ENCODE measurements at regions not wholly inside any gene's neighbourhood (a gene's known extent, or its start where the extent isn't known, plus 50 kb on each side); places are given as distances from the start of the nearest gene placed in this dataset.

DNA sequence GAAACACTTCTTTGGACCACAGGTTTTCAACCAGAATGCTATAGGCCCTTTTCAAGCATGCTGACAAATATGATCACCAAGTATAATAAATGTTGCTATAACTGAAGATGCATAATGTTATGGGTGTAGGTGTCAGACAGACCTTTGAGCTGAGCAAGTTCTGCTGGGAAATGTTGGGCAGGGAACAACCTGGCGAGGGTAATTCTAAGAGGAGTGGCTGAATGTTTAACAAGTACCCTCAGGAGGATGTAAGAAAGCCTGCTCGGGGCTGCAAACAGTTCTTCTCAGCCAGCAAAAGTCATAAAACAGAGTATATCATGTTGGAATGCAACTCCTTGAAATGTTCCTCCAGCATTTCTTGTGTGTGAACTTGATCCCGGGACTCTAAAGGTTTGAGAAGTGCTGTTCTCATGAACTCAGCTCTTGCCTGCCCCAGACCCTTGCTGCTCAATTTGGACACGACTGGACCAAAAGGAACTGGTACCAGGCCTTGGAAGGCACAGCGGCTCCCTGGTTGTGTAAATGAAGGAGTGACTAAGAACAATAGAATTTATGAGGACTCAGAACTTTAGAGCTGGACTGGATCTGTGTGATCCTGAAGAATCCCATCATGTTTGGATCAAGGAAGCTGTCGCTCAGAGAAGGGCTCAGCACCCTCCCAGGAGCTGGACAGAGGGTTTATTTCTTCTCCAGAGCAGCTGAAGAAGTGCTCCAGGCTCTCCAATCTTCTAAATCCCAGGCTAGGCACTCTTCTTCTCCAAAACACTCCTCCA is 143.2 kb upstream of the ANK3 start (continued):
- TF ChIP-seq, protein P1, sequence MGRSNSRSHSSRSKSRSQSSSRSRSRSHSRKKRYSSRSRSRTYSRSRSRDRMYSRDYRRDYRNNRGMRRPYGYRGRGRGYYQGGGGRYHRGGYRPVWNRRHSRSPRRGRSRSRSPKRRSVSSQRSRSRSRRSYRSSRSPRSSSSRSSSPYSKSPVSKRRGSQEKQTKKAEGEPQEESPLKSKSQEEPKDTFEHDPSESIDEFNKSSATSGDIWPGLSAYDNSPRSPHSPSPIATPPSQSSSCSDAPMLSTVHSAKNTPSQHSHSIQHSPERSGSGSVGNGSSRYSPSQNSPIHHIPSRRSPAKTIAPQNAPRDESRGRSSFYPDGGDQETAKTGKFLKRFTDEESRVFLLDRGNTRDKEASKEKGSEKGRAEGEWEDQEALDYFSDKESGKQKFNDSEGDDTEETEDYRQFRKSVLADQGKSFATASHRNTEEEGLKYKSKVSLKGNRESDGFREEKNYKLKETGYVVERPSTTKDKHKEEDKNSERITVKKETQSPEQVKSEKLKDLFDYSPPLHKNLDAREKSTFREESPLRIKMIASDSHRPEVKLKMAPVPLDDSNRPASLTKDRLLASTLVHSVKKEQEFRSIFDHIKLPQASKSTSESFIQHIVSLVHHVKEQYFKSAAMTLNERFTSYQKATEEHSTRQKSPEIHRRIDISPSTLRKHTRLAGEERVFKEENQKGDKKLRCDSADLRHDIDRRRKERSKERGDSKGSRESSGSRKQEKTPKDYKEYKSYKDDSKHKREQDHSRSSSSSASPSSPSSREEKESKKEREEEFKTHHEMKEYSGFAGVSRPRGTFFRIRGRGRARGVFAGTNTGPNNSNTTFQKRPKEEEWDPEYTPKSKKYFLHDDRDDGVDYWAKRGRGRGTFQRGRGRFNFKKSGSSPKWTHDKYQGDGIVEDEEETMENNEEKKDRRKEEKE (IDR thresholded peaks at IDR 0.05; ENCODE audit: borderline replicate concordance in 1 of 2, control insufficient read depth in 1 of 2, low read depth in 2 of 2, low read length in 1 of 2): no peak
- TF ChIP-seq, protein P2, sequence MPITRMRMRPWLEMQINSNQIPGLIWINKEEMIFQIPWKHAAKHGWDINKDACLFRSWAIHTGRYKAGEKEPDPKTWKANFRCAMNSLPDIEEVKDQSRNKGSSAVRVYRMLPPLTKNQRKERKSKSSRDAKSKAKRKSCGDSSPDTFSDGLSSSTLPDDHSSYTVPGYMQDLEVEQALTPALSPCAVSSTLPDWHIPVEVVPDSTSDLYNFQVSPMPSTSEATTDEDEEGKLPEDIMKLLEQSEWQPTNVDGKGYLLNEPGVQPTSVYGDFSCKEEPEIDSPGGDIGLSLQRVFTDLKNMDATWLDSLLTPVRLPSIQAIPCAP (CRISPR knock-in tag; IDR thresholded peaks at IDR 0.05; ENCODE audit: borderline replicate concordance): no peak

DNA sequence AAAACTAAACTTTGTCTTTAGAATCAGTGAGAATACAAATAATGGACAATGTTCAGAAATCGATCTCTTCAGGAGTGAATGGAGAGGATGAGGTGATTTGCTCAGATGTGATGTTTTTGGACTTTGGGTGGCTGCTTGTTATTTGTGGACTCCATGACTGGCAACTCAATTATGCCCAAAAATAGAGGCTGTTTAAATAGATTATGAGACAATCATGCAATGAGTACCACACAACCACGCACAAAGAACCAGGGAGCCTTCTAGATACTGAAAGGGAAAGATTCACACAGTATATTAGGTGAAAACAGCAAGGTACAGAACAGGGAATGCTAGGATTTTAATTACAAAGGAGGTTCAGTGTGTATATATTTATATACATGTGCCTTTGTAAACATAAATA is 141.3 kb upstream of the ANK3 start:
- ChIA-PET CTCF (ENCODE audit: low intra/inter-chr PET ratio) (no interaction called here), POLR2A (interaction anchor here (0.7 to 1.2 kb wide), 2 partner anchors 9 to 194 kb away, joined by 3 to 4 read pairs; no protein-coding TSS in a partner anchor)
- H3K27ac ChIP-seq (ENCODE audit: extremely low read depth, low read depth, low read length): no peak overlapping the region
- no peaks in the 10 kb centered on the region for H4K20me1 ChIP-seq (replicated peaks; ENCODE audit: control insufficient read depth, insufficient read depth, low read length)
- H3K9me3 ChIP-seq (replicated peaks; ENCODE audit: control insufficient read depth, insufficient read depth, low read depth, low read length): no peaks in the 10 kb centered on the region
- H3K4me1 ChIP-seq (replicated peaks in 1 of 2; ENCODE audit: control insufficient read depth in 2 of 2, insufficient read depth in 2 of 2, low read length in 2 of 2): no peaks in the 10 kb centered on the region
- no peak for FAIRE-seq
- no peak overlapping the region for H2AFZ ChIP-seq (ENCODE audit: low read depth, low read length)
- intact Hi-C loops (cut with micrococcal nuclease) (no loop called here), in situ Hi-C loops (cut with MboI) (no loop called here)
- no peaks in the 10 kb centered on the region for H3K79me2 ChIP-seq (ENCODE audit: control insufficient read depth, insufficient read depth, low read length)
- BruUV-seq (replicated peaks): no TSS peak
- H3K4me3 ChIP-seq: no peak overlapping the region
- no peak overlapping the region for H3K4me2 ChIP-seq (ENCODE audit: insufficient read depth, low read length)
- no peaks in the 10 kb centered on the region for H3K27me3 ChIP-seq (ENCODE audit: control insufficient read depth in 2 of 2, insufficient read depth in 2 of 2, low read length in 2 of 2)
- ATAC-seq: no peak
- DNase-seq (ENCODE audit: extremely low read depth in 1 of 4, low spot score in 3 of 4): no peak
- no peak overlapping the region for H3K9ac ChIP-seq (ENCODE audit: insufficient read depth in 1 of 2, low read depth in 2 of 2, low read length in 2 of 2)
- WGBS (ENCODE audit: insufficient coverage, low coverage, missing lambda C conversion rate): 2% methylated on average over 2 of the region's 2 CpGs
- no peaks in the 10 kb centered on the region for H3K9me1 ChIP-seq (ENCODE audit: control insufficient read depth, insufficient read depth, low read length)
- H3K36me3 ChIP-seq (ENCODE audit: control insufficient read depth, insufficient read depth, low read length): no peaks in the 10 kb centered on the region
- TF ChIP-seq CCNT2 (IDR thresholded peaks at IDR 0.05; ENCODE audit: borderline replicate concordance, extremely low read depth, insufficient read length, low read depth, low read length) (no peak), ZBTB8A (IDR thresholded peaks at IDR 0.05; ENCODE audit: partially characterized antibody) (no peak), CAMTA2 (CRISPR knock-in tag; conservative IDR thresholded peaks at IDR 0.05) (no peak), BACH1 (tag; IDR thresholded peaks at IDR 0.05) (no peak), ZKSCAN1 (IDR thresholded peaks at IDR 0.05; ENCODE audit: low read depth, low read length) (no peak), NFIC (IDR thresholded peaks at IDR 0.05) (no peak), ZC3H11A (IDR thresholded peaks at IDR 0.05; ENCODE audit: low read depth, low read length) (no peak)
